ENCODE measurements at regions not wholly inside any gene's neighbourhood (a gene's known extent, or its start where the extent isn't known, plus 50 kb on each side); places are given as distances from the start of the nearest gene placed in this dataset.
A peak's percentile ranks its signal among the peaks of the same experiment; 100 is the strongest.

DNA sequence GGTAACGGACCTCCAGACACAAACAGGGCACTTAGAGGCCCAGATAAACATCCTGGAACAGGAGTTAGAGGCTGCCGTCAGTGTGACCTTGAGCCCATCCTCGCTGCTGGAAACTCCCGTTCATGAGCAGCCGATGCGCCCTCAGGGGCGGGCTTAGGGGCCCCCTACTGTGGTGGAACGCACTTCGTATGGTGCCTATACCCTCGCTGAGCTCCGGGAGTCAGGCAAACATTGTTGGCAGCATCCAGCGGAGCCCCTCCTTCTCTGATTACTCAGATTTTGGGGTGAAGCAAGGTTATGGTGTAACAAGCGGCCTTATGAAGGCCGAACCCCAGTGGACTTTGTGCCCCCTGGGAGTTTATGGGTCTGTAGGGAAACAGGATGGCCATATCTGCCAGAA is 205.3 kb upstream of the SYT4 start:
- no peak for DNase-seq

- DNase-seq, result no peak
Observed at GRCh38 chr18:43484710-43485109, 207.4 kb upstream of the SYT4 start.

- no peak for DNase-seq
Observed at GRCh38 chr18:43485545-43485963, 208.3 kb upstream of the SYT4 start.

DNA sequence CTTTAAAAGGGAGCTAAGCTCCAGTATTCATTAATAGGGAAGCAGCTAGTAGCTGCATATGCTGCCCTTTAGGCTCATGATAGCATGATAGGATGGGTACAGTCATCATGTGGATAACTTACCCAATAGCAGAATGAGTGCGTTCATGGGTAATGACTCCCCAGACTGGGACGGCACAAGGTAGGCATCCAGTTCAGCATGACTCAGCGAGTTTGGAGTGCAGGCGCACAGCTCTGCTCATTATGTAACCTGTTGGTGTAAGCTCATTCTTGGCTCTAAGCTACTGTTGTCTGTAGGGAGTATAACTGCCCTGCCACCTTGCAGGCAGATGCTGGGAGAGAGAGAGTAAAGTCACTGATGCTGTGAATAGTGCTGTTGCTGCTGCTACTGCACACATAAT is 209.2 kb upstream of the SYT4 start:
- no peak for DNase-seq

DNA sequence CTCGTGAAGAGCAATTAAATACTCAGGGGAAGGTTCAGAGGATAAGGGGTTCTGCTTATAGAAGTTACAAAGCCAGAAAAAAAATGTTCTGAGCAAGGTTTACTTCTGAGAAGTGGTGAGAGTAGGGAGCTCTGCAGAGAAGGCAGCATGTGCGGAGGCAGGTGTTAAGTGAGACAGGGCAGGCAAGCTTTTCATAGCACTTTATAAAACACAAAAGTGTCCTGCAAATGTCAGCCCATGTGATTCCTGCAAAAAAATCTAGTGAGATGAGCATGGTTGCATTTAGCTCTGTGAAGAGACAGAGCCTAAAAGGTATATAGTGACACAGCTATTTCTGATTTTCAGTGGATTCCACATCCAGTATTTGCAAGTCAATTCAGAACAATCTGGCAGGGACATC is 223.8 kb upstream of the SYT4 start:
- DNase-seq, result no peak

DNA sequence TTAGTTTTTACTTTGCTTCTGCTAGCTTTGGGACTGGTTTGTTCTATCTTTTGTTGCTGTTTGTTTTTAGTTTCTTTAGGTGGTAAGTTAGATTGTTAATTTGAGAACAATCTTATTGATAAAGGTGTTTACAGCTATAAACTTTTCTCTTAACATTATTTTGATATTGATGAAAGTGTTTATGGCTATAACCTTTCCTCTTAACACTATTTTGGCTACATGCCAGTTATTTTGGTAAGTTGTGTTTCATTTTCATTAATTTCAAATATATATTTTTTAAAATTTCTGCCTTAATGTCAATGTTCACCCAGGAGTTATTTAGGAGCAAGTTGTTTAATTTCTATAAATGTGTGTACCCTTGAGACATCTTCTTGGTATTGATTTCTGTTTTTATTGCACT is 229.6 kb upstream of the SYT4 start:
- no peak for DNase-seq

DNA sequence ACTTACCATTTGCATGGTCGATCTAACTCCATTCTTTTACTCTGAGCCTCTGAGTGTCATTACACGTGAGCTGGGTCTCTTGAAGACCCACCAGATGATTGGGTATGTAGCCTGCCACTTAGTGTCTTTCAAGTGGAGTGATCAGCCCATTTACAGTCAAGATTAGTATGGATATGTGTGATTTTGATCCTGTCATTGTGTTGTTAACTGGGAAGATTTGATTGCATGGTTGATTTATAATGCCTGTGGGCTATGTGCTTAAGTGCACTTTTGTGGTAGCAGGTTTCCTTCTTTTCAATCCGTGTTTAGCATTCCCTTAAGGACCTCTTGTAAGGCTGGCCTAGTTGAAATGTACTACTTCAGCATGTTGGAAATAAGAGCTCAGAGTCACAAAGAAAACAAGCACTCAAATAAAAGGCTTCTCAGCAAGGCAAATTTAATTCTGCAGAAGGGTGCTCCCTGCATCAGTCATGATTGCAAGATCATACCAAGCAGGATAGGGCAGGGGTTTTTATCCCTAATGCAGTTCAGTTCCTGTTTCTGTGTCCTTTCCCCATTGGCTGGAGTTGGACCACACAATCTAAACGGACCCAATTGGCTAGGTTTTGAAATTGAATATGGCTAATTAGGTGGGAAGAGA is 230.7 kb upstream of the SYT4 start:
- no peak for DNase-seq

GRCh38 chr18:43514747-43515146 is 237.5 kb upstream of the SYT4 start:
- DNase-seq, result no peak

DNA sequence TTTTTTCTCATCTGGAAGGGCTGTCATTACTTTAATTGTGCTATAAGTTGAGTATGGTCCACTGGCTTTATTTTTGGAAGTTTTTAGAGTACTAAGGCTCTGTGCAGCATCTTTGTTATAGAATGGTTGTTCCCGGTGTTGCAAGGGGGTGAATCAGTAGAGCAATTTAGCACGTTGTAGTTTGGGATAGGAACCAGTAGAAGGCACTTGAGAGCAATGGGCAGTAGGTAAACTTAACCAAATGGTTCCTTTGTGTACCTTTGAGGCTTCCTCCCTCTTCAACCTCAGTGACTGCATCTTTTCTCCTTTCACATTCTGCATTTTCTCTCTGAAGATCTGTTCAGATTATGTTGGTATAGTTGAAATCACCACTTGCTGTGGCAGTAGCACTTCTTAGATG is 238.2 kb upstream of the SYT4 start:
- no peak for DNase-seq

- peak; percentile 1 for DNase-seq
Observed at GRCh38 chr18:43524260-43524659, 247.0 kb upstream of the SYT4 start.

DNA sequence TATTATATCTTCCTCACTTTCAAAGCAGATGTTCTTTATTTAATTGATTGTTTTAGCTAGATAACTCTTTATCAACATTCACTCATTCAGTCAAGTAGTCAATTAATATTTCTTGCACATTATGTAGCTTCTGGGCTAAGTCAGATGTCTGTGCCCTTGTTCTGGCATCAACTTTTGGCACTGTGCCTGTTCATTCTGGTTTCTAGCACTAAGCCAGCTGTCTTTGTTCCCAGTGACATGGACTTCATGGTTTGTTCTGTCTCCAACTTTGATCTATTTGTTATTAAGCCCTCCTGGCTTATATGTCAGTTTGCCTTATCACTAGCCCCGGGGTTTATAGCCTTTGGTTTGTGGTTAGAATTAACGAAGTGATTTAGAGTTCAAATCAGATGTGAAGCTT is 247.9 kb upstream of the SYT4 start:
- DNase-seq, result no peak

GRCh38 chr18:43526426-43527145 is 249.3 kb upstream of the SYT4 start:
- peak; percentile 13 for DNase-seq

DNA sequence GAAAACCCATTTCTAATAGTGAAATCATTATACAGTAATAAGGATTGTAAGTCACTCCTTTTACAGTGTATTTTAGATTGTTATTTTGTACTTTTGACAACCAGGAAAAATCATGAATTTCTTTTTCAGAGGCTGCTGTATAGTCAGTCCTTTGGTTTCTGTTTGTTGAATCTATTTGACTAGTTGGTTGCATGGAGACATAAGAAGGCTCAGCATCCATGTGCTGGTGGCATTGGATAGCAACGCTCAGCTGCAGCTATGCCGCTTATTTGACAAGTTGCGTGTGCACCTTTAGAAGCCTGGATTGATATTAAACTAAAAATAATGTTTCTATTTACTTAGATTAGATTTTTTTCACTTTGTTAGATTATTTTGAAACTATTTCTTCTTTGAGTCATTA is 254.1 kb upstream of the SYT4 start:
- DNase-seq, result no peak

- peak; percentile 15 for DNase-seq
Observed at GRCh38 chr18:43533371-43533770, 256.1 kb upstream of the SYT4 start.

GRCh38 chr18:43534511-43534910 is 257.2 kb upstream of the SYT4 start:
- DNase-seq, result peak; percentile 13

GRCh38 chr18:43539862-43540261 is 262.6 kb upstream of the SYT4 start:
- peak; percentile 36 for DNase-seq

- DNase-seq, result no peak
Observed at GRCh38 chr18:43542016-43542415, 264.7 kb upstream of the SYT4 start.

DNA sequence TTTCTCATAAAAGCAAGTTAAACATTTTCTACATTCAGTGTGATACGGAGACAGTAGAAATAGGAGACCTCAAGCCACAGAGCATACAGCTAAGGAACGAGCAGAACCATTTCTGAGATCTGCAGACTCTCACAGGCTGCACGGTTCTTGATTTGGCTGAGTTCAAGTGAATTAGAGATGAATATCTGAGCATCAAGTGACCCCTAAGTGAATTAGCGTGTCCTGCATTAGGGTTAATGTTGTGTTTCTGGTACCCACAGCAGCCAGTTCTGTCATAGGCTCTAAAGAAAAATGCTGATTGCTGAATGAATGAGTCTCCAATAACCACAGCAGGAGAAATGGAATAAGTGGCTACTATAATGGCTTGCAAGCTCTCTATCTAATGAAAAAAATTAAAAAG is 265.9 kb upstream of the SYT4 start:
- DNase-seq, result no peak

GRCh38 chr18:43547456-43547855 is 270.2 kb upstream of the SYT4 start:
- DNase-seq, result no peak

DNA sequence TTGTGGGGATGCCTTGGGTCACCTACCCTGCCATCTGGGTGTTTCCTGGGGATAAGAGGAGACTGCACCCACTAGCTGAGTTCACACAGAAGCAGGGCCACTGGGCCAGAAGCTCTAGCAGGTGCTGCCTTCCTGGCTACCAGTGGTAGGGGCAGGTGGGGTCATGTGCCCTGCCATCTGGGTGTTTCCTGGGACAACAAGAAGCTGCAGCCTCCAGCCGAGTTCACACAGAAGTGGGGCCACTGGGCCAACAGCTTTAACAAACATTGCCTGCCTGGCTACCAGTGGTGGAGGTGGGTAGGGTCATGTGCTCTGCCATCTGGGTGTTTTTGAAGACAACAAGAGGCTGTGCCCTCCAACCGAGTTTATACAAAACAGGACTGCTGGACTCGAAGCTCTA is 282.2 kb upstream of the SYT4 start:
- DNase-seq, result no peak

- DNase-seq, result peak; percentile 47
Observed at GRCh38 chr18:43563780-43564179, 286.5 kb upstream of the SYT4 start.

DNA sequence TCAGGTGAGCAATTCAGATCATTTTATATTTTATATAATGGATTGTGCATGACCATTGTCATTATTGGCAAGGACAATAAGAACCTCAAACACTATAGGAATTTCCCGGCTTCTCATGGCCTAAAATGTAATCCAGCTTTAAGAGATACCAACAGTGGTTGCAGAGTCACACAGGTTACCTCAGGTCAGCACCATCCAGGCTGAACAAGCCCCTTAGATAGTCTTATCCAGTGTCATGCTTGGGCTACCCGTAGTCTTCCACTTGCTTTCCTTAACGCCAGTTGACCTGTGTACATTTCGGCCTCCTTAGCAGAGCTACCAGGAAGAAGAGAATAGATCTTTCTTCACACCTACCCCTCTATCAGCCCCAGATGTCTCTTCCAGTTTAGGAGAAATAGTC is 293.3 kb upstream of the SYT4 start:
- no peak for DNase-seq

GRCh38 chr18:43571078-43571689 is 293.9 kb upstream of the SYT4 start:
- DNase-seq, result peak; percentile 43

- DNase-seq, result no peak
Observed at GRCh38 chr18:43572163-43572562, 294.9 kb upstream of the SYT4 start.

- no peak for DNase-seq
Observed at GRCh38 chr18:43574974-43575373, 297.7 kb upstream of the SYT4 start.
